Upper lobe of left lung (tissue), 6 donors: ENCODE measurements at regions not wholly inside any gene's neighbourhood (a gene's known extent, or its start where the extent isn't known, plus 50 kb on each side); places are given as distances from the start of the nearest gene placed in this dataset.

ENCODE experiments used
- ATAC-seq, 2 donors: fragments of 200-7000 bp; cut with Tn5 transposase; one replicate each; pipeline ENCODE4 v1.9.1; 2022; ENCODE audit warnings: mild to moderate bottlenecking in 2 of 2, moderate library complexity in 2 of 2; ENCODE audit not compliant: low FRiP score in 2 of 2
- DNase-seq, 2 donors: peaks; one replicate each; pipeline ENCODE4 v3.0.0-alpha.2; 2019 to 2020
- H3K27ac ChIP-seq, 4 donors: fragments of 200-600 bp; sonication (generic); one replicate each; pipeline ENCODE4 v1.5.1; 2016 to 2019
- H3K27me3 ChIP-seq, 4 donors: fragments of 200-600 bp; sonication (generic); one replicate each; pipeline ENCODE4 v1.5.1; 2017 to 2019
- H3K36me3 ChIP-seq, 4 donors: fragments of 200-600 bp; sonication (generic); one replicate each; pipeline ENCODE4 v1.5.1; 2016 to 2019
- H3K4me1 ChIP-seq, 4 donors: fragments of 200-600 bp; sonication (generic); one replicate each; pipeline ENCODE4 v1.5.1; 2018 to 2019
- H3K4me3 ChIP-seq, 4 donors: fragments of 200-600 bp; sonication (generic); one replicate each; pipeline ENCODE4 v1.5.1; 2017 to 2019; ENCODE audit warnings: mild to moderate bottlenecking in 2 of 4, moderate library complexity in 1 of 4
- H3K9me3 ChIP-seq, 4 donors: fragments of 200-600 bp; sonication (generic); one replicate each; pipeline ENCODE4 v1.5.1; 2018 to 2019
- EP300 ChIP-seq, 4 donors: sonication (generic); formaldehyde crosslinking; IDR thresholded peaks; one replicate each; pipeline ENCODE4 v1.5.1; 2017; ENCODE audit warnings: antibody characterized with exemption in 4 of 4, control low read depth in 2 of 4
- POLR2A ChIP-seq, 4 donors: fragments of 450-650 bp; IDR thresholded peaks; one replicate each; pipeline ENCODE4 v1.5.1; 2016 to 2017; ENCODE audit warnings: antibody characterized with exemption in 4 of 4, mild to moderate bottlenecking in 2 of 4
- POLR2AphosphoS5 ChIP-seq, 2 donors: sonication (generic); formaldehyde crosslinking; IDR thresholded peaks; one replicate each; pipeline ENCODE4 v1.5.1; 2017; ENCODE audit warnings: antibody characterized with exemption in 2 of 2
- WGBS, 2 donors: methylation state at CpG; one replicate each; pipeline ENCODE4 v1.1.5; 2017 to 2018; 5-methylcytosine and 5-hydroxymethylcytosine counted together
- TF ChIP-seq, protein P1 (sequence below), 6 experiments: fragments of 450-650 bp in 4 of 6; fragments of 200-600 bp in 2 of 6; sonication (generic) in 2 of 6; IDR thresholded peaks; one replicate each; pipeline ENCODE4 v1.5.1; 2016 to 2019; ENCODE audit warnings: antibody characterized with exemption in 6 of 6
- donor health status: DM: no; HTN: no; CAD: no; lungs with moderate emphysema.
- donor health status: DM: no; HTN: yes; CAD: no; lungs with severe emphysema.

- Histone ChIP-seq H3K4me1 (no peaks in the 10 kb centered on the region), H3K4me3 (no peak overlapping the region), H3K27ac (no peak overlapping the region), H3K9me3 (no peaks in the 10 kb centered on the region), H3K36me3 (no peaks in the 10 kb centered on the region), H3K27me3 (no peaks in the 10 kb centered on the region)
- ATAC-seq, result no peak
- 89 to 98% methylated on average over 2 of the region's 2 CpGs for WGBS, 2 donors
- TF ChIP-seq EP300 (IDR thresholded peaks at IDR 0.05), result no peak
- TF ChIP-seq POLR2AphosphoS5 (IDR thresholded peaks at IDR 0.05), result no peak
- TF ChIP-seq, protein P1, sequence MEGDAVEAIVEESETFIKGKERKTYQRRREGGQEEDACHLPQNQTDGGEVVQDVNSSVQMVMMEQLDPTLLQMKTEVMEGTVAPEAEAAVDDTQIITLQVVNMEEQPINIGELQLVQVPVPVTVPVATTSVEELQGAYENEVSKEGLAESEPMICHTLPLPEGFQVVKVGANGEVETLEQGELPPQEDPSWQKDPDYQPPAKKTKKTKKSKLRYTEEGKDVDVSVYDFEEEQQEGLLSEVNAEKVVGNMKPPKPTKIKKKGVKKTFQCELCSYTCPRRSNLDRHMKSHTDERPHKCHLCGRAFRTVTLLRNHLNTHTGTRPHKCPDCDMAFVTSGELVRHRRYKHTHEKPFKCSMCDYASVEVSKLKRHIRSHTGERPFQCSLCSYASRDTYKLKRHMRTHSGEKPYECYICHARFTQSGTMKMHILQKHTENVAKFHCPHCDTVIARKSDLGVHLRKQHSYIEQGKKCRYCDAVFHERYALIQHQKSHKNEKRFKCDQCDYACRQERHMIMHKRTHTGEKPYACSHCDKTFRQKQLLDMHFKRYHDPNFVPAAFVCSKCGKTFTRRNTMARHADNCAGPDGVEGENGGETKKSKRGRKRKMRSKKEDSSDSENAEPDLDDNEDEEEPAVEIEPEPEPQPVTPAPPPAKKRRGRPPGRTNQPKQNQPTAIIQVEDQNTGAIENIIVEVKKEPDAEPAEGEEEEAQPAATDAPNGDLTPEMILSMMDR (IDR thresholded peaks at IDR 0.05), result no peak
- TF ChIP-seq POLR2A (IDR thresholded peaks at IDR 0.05), result no peak
- no peak for DNase-seq
Measured at GRCh38 chr4:144901141-144901540, 196.9 kb downstream of the ANAPC10 start.

GRCh38 chr4:144902614-144903013 lies 195.4 kb downstream of the ANAPC10 start:
- H3K4me3 ChIP-seq, result no peak overlapping the region
- H3K4me1 ChIP-seq, result no peaks in the 10 kb centered on the region
- DNase-seq, result no peak
- H3K36me3 ChIP-seq, result no peaks in the 10 kb centered on the region
- H3K27ac ChIP-seq, result no peak overlapping the region
- no peak for ATAC-seq
- no peaks in the 10 kb centered on the region for H3K27me3 ChIP-seq
- WGBS, 2 donors, result 63 to 82% methylated on average over 1 of the region's 1 CpG
- no peaks in the 10 kb centered on the region for H3K9me3 ChIP-seq
- TF ChIP-seq EP300 (IDR thresholded peaks at IDR 0.05) (no peak), POLR2A (IDR thresholded peaks at IDR 0.05) (no peak)
- TF ChIP-seq, protein P1 (IDR thresholded peaks at IDR 0.05), result no peak

GRCh38 chr4:144903953-144904711 lies 193.9 kb downstream of the ANAPC10 start:
- ATAC-seq (no peak), DNase-seq (no peak)
- TF ChIP-seq POLR2A (IDR thresholded peaks at IDR 0.05) (no peak), POLR2AphosphoS5 (IDR thresholded peaks at IDR 0.05) (no peak), EP300 (IDR thresholded peaks at IDR 0.05) (no peak)
- TF ChIP-seq, protein P1 (IDR thresholded peaks at IDR 0.05), result no peak
- no peak overlapping the region for H3K4me3 ChIP-seq
- no peaks in the 10 kb centered on the region for H3K4me1 ChIP-seq
- H3K36me3 ChIP-seq, result no peaks in the 10 kb centered on the region
- 53 to 64% methylated on average over 3 of the region's 3 CpGs for WGBS, 2 donors
- H3K27me3 ChIP-seq, result no peaks in the 10 kb centered on the region
- H3K9me3 ChIP-seq, result no peaks in the 10 kb centered on the region
- H3K27ac ChIP-seq, result no peak overlapping the region

DNA sequence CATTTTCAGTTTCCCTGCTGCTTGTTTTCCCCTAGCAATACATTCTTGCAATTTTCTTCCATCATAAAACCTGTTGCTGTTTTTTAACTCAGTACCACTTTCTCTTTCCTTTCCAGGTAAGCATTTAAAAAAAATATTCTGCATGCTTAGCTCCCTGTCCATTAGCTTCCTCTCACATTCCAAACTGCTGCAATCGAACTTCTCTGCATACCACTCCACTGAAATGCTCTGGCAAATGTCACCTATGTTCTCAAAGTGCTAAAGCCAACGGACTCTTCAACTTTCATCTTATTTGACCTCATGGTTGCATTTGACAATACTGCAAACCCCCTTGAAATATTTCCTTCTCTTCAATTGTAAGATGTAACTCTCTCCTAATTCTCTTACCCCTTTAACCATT lies 192.7 kb downstream of the ANAPC10 start:
- Histone ChIP-seq H3K4me1 (no peaks in the 10 kb centered on the region), H3K27ac (no peak overlapping the region), H3K9me3 (no peaks in the 10 kb centered on the region), H3K36me3 (no peaks in the 10 kb centered on the region), H3K27me3 (no peaks in the 10 kb centered on the region), H3K4me3 (no peak overlapping the region)
- TF ChIP-seq POLR2AphosphoS5 (IDR thresholded peaks at IDR 0.05) (no peak), EP300 (IDR thresholded peaks at IDR 0.05) (no peak), POLR2A (IDR thresholded peaks at IDR 0.05) (no peak)
- TF ChIP-seq, protein P1 (IDR thresholded peaks at IDR 0.05), result no peak
- no peak for ATAC-seq
- 49 to 55% methylated on average over 2 of the region's 2 CpGs for WGBS, 2 donors
- DNase-seq, result no peak
